SKM-1 treated with dmso at 0.1 percent for 144 hours (cell line): ENCODE measurements at regions not wholly inside any gene's neighbourhood (a gene's known extent, or its start where the extent isn't known, plus 50 kb on each side); places are given as distances from the start of the nearest gene placed in this dataset.
A peak's percentile ranks its signal among the peaks of the same experiment; 100 is the strongest.

Experiments used
- DNase-seq: peaks from one replicate; lab custom pipeline; 2025; ENCODE audit not compliant: unreplicated experiment; lab: John Stamatoyannopoulos, UW

DNA sequence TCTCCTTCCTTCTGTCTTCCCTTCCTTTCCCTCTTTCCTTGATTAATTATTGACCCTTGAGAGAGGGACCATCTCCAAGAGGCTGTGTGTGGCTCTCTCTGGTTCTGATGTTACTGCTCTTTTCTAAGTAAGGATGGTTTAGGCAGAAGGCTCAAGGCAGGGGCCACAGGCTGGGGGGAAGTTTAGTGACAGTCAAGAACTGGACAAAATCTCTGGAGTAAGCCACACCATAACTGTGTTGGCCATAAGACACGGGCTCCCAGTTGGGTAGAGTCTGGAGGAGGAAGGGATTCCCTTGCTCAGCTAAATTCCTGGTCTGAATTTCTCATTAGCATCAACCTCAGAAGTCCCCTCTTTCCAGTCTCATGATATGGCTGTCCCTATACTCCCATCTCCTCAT, 74.7 kb downstream of the BUD13 start:
- DNase-seq, result no peak

DNA sequence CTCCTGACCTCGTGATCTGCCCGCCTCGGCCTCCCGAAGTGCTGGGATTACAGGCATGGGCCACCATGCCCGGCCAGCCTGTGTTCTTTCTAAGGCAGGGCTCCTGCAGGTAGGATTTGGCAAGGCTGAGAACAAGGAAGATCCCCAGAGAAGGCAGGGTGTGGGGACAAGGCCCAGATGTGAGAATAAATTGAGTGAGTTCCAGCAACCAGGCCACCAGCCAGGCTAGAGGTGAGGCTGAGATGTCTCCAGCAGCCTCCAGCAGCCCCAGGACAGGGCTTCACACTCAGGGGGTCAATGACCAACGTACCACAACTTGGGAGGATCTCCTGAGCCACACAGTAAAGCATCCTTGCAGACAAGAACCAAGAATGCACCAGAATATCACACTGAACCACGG, 75.1 kb downstream of the BUD13 start:
- DNase-seq, result no peak

GRCh38 chr11:116697011-116697410, 75.8 kb downstream of the BUD13 start:
- DNase-seq, result no peak

- no peak for DNase-seq
Observed at GRCh38 chr11:116696381-116696941, 76.3 kb downstream of the BUD13 start.

DNA sequence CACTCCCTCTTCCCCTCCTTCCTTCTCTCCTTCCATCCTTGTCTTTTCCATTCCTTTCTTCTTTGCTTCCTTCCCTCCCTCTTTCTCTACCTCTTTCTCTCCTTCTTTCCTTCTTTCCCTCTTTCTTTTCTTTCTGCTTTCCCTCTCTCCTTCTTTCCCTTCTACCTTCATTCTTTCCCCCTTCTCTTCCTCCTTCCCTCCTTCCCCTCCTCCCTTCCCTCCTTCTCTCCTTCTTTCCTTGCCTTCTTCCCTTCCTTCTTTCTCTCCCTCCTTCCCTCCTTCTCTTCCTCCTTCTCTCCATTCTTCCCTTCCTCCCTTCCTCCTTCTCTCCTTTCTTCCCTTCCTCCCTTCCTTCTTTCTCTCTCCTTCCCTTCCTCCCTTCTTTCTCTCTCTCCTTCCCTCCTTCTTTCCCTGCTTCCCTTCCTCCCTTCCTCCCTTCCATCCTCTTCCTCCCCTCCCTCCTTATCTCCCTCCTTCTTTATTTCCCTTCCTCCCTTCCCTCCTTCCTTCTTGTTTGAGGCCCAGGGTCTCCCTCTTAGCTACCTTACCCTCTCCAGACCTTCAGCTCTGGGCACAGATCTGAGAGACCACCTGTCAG, 77.0 kb downstream of the BUD13 start:
- no peak for DNase-seq

DNA sequence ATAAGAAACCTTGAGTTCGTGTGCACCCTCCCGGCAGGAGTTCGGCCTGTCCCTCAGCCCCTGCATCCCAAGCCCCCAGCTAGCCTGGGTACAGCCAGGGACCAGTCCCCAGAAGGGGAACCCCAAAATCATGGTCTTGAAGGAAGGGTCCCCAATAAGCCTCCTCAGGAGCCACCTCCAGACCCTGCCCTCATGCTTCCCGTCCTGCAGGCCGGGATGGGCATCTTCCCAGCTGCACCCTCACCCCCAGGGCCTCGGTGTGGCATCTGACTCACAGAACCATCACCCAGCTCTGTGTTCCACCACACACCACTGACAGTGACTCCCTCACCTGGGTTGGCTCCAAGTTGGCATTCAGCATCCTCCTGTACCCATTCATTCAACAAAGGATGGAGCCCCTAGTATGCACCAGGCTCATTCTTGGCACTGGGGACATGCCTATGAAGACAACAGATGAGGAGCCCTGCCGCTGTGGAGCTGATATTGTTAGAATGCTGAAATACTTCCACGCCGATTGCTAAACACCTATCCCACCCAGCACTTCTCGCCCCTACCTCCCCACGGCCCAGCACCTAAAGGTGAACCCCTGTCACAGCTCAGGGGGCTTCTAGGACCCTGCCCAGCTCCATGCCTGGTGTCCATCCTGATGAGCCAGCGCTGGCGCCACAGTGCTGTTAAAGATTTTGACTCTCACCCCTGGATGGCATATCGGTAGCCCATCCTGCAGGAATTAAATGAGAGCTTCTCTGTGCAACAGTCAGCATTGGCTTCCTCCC, 77.8 kb downstream of the BUD13 start:
- no peak for DNase-seq

DNA sequence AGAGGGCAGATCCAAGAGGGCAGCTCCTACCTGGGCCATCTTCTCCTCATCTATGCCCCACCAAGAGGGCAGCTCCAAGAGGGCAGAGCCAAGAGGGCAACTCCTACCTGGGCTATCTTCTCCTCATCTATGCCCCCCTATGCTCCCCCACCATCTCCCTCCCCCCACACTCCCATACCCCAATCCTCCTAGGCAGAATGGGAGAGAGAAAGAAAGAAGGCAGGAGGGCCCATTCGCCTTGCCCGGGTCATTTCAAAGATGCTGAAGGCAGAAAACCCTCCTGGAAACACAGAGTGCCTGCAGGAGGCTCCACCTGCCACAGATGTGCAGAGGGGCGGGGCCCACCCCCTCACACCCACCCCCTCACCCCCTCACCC, 78.5 kb downstream of the BUD13 start:
- no peak for DNase-seq

DNA sequence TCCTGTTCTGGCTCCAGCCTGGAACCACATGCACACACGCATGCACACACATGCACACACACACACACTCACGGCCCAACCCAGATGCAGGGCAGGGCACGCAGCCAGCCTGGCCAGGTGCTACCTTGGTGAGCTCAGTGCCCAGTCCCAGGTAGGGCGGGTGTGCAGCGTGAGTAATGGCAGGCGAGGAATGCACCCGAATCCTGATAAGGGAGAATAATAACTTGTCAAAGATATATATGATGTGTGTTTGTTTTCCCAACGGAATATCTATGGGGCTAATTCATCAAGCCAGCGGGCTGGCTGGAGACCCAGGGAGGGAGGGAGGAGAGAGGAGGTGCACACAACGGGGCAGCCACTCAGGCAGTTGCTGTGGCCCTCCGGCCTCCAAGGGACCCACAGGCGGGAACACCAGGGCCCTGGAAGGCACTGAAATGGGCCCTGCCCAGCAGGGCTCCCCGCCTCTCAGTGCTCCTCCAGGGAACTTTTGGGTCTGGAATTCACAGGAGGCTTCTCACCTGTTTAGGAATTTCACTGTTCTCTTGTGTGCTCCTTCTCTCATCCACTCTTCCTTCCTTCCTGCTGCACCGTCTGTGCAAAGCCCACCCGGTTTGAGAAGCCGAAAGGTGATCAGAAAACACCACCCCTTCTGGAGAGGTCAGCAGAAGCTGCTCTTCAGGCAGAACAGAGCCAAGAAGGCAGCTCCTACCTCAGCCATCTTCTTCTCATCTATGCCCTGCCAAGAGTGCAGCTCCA, 79.0 kb downstream of the BUD13 start:
- DNase-seq, result no peak

GRCh38 chr11:116693102-116693570, 79.7 kb downstream of the BUD13 start:
- DNase-seq, result no peak

DNA sequence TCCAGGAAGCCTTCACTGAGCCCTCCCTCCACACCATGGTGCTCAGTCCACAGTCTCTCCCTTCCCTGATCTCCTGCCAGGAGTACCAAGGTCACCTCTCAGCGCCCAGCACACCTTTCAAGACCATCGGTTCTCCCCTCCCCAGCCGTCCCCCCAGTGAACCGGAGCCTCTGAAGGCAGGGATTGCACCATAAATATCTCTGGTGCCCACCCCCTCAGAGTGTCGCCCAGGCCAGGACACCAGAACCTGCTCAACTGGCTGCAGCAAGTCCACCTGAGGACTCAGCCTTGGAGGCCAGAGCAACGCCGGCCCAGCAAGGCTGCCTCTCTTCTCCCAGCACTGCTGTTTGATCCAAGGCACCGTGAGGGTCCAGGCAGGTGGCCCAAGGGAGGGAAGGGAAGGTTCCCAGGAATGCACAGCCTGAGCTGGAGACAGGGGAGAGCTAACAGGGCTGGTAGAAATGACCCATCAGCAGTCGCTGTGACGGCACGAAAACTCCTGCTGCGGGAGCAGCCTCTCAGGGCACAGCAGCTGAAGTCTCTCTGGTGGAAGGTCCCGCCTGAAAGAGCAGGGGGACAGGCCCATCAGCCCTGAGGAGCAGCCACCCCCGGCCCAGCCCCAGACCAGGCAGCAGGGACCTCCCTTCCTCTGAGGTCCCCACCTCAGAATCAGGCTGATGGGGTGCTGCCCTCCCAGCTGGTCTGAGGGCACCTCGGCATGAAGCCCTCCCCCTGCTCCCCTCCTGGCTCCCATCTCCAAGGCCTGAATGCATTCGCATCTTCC, 80.3 kb downstream of the BUD13 start:
- DNase-seq, result no peak

DNA sequence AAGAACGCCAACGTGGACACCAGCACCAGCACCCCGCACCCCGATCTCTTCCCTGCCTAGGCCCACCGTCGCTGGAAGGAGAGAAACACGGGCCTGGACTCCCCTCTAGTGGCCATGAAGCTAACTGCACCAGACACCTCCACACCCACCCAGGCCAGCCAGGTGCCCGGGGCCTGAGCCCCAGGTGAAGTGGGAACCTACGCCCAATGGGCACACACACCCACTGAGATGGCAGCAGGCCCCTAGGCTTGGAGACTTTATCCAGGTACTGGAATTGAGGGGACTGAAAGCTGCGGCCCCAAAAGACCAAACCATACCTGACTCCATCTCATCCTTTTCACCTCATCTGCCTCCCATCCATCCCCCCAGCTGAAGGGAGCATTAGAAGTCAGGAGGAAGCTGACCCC, 81.0 kb downstream of the BUD13 start:
- DNase-seq, result peak; percentile 32

- DNase-seq, result no peak
Observed at GRCh38 chr11:116690611-116691010, 82.2 kb downstream of the BUD13 start.

- no peak for DNase-seq
Observed at GRCh38 chr11:116689413-116690127, 83.2 kb downstream of the BUD13 start.

DNA sequence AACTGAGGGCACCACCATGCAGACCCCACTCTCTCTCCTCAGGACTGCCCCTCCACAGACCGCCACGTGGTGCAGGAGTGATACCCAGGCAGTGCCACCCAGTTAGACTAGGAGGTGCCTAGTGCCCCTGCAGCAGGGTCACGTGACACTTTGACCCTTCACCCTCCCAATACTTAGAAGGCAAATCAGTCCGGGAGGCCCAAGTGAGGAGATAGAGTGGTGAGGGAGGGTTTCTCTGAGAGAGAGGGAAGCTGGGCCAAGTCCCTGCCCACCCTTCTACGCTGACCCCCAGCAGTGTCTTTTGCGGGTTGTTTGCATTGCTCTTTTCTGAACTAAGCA, 84.6 kb downstream of the BUD13 start:
- DNase-seq, result no peak

DNA sequence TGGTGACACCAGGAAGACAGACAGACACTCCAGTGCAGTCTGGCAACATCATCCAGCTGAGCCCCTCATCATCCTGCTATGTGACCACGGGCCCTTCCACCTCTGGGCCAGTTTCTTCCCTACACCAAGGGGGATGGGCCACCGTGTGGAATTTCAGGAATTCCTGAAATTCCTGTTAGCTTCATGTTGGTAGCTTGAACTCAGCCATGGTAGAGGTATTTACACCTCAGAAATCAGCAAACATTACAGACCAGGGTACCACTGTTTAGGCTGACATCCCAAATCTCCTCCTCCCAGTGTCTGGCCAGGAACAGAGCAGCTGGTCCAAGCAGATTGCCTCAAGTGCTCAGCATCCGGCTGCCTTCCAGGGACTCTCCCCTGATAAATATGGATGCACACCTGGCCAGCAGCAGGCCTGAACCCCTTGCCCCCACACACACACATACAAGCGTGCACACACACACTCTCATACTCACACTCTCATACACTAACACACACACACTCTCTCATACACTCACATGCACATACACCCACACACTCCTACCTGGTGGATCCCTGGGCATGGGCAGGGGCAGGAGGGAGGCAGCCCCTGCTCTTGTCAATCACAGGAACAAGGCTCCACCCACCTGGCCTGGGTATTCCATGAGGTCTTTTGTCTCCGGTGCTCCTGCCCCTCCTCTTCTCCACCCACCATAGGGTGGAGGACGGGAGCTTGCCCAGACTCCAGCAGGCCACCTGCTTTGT, 85.2 kb downstream of the BUD13 start:
- no peak for DNase-seq

- no peak for DNase-seq
Observed at GRCh38 chr11:116686866-116687265, 85.9 kb downstream of the BUD13 start.

DNA sequence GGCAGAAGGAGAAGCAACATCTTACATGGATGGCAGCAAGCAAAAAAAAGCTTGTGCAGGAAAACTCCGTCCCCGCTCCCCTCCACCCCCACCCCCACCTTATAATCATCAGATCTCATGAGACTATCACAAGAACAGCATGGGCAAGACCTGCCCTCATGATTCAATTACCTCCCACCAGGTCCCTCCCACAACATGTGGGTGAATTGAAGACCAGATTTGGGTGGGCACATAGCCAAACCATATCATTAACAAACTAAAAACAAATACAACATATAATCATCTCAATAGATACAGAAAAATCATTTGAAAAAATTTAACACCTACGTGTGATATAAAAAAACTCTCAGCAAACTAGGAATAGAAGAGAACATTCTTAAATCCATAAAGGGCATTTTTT, 88.8 kb downstream of the BUD13 start:
- DNase-seq, result no peak

- no peak for DNase-seq
Observed at GRCh38 chr11:116680349-116681125, 92.2 kb downstream of the BUD13 start.

DNA sequence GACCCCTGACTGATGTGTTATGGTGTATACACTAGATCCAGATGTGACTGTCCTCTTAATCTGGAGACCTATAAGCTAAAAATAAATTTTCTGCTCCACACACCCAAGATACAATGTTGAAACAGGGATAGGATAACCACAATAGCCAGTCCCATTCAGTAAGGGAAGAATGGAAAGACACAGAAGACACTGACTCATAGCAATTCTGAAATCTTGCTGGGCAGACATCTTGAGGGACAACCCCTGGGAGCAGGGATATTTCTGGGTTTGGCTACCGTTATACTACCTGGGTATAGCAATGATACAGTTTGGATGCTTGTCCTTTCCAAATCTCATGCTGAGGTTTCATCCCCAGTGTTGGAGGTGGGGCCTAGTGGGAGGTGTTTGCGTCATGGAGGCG, 93.9 kb downstream of the BUD13 start:
- no peak for DNase-seq
